Renal pelvis (tissue), 1 donor: ENCODE measurements at regions not wholly inside any gene's neighbourhood (a gene's known extent, or its start where the extent isn't known, plus 50 kb on each side); places are given as distances from the start of the nearest gene placed in this dataset.
"Not testable (repeated sequence)": the region's sequence is repeated elsewhere in the genome, so short reads cannot be mapped to it uniquely, and the experiment has no call there.

Source experiments
- DNase-seq: peaks from one replicate; pipeline ENCODE4 v3.0.0-alpha.2; 2013

DNA sequence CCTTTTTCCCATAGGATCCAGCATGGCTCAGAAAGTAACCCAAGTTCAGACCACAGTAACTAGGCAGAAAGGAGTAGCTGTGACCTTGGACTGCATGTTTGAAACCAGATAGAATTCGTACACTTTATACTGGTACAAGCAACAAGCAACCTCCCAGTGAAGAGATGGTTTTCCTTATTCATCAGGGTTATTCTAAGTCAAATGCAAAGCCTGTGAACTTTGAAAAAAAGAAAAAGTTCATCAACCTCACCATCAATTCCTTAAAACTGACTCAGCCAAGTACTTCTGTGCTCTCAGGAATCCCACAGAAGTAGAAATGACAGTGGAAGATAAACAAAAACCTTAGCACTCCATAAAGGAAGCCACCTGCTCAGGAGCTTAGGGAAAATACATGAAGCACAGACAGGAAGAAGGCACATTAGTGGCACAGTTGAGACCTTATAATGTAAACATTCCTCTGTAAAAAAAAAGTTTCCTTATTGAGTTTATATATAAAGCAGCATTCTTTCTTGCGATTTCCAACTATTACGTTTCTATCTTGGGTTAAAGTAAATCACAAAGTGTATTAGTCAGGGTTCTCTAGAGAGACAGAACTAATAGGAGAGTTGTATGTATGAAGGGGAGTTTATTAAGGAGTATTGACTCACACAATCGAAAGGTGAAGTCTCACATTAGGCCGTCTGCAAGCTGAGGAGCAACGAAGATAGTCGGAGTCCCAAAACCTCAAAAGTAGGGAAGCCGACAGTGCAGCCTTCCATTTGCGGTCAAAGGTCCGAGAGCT is 398.4 kb downstream of the DAD1 start:
- DNase-seq: no peak

DNA sequence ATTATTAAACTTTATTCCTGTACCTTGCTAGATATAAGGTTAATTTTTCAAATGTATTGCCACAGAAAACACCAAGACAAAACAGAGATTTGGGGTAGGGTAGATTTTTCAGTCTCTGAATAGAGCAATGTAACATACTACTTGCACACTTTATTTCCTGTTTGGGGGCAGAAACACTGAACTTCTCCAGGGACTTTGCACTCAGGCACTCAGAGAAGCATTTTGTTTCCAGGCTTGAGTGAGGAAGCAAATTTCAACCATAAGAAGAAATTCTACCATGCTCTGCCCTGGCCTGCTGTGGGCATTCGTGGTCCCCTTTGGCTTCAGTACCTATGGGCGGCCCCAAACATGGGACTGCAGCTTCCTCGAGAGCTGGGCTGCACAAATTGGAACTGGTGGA is 399.1 kb downstream of the DAD1 start:
- no peak for DNase-seq

DNA sequence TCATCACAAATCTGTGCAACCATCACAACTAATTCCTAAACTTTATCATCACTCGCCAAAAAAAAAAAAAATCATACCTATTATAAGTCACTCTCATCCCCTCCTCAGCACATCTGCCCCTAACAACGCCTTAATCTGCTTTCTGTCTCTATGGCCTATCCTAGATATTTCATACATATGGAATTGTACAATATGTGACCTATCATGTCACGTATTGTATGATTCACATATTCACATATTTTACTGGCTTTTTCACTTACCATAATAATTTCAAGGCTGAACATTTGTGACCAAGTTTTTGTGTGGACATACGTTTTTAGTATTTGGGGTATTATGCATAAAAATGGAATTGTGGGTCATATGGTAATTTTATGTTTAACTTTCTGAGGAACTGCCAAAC is 400.7 kb downstream of the DAD1 start:
- DNase-seq: no peak

GRCh38 chr14:22185789-22186188 is 403.2 kb downstream of the DAD1 start:
- no peak for DNase-seq

DNA sequence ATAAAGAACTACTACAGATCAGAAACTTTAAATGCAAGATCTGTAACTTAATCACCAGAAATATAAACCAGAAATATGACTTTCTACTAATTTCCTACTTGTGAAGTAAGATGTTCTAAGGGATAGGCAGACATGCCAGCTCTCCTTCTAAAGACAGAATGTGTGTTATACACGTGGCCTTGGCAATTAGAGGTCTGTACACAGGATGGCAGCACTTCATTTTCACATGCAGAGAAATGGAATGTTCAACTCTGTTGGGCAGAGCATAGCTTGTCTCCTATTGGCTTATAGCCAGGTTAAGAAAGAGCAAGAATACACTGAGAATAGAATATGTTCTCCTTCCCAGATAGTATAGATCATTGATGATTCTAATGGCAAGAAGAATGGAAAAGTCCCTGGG is 403.8 kb downstream of the DAD1 start:
- DNase-seq: no peak

DNA sequence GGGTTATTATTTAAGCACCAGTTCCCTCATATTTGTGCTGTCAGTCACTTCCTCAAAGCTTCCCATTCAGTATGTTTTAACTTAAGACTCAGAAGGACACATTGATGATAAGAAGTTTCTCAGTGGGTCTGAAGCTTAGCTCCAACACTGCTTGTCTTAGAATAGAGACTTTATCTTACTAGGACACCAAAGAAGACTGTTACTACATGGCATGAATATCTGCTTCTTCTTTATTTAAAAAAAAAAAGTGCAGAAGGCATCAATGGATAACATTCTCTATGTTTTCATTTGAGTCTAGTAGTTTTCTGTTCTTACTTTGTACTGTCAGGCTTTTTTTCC is 404.2 kb downstream of the DAD1 start:
- no peak for DNase-seq

- DNase-seq: no peak
Observed at GRCh38 chr14:22184157-22184829, 404.7 kb downstream of the DAD1 start.

GRCh38 chr14:22180045-22180444 is 409.0 kb downstream of the DAD1 start:
- DNase-seq: no peak

DNA sequence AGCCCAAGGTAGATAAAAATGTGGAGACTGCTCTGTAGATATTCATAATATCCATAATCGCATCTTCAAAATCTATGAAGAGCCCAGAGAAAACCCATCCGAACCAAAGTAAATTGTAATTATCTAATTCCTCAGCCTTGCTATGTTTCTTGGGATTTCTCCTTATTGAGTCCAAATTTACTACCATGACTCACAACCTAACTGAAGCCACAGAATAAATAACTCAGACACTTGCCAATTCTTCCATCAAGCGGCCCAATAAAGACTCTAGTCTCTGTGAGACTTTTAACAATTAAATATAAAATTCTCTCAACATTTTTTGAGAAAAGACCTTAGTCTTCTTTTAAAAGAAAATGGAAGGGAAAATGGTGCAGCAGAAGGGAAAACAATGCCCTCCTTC is 409.8 kb downstream of the DAD1 start:
- no peak for DNase-seq

DNA sequence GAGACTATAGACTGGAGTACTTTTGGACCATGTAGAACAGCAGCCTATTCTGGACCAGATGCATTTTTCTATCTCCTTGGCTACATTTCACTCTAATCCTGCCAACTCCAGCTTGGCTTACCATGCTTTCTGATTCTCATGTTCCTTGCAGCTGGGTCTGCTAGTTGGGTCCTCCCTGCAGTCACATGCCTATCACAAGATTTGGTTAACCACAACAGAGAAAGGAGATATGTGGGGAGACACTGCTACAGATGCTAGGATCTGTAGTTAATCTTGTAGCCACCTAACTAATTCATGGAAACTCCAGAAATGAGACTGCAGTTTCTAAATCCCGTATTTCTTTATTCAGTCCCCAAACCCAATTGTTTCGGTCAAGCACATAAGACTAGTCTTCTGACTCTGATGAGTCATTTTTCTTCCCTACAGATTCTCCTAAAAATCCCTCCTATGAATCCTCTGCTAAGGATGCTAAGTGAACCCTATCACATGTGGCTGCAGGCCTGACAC is 410.6 kb downstream of the DAD1 start:
- DNase-seq: no peak

GRCh38 chr14:22177870-22178269 is 411.2 kb downstream of the DAD1 start:
- no peak for DNase-seq

- DNase-seq: no peak
Observed at GRCh38 chr14:22176957-22177356, 412.1 kb downstream of the DAD1 start.

GRCh38 chr14:22175278-22175558 is 413.8 kb downstream of the DAD1 start:
- not testable (repeated sequence) for DNase-seq

GRCh38 chr14:22174412-22175277 is 414.4 kb downstream of the DAD1 start:
- DNase-seq: no peak

GRCh38 chr14:22168092-22168955 is 420.7 kb downstream of the DAD1 start:
- DNase-seq: no peak

DNA sequence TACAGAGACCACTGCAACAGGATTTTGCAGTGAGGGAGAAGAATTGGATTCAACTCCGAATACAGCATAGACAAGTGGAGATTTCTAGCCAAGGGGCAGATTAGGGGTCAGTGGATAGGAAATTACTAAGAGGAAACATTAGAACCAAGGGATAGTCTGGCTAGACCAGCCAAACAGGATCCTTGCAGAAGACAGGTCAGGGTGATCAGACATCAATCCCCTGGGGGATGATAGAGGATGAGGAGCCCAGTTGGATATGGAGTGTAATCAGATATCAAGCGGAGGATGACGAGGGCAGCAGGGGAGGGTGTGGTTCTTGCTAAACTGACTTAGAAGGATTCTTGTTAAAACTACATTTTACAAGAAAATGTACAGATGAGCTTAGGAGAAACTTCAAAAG is 424.4 kb downstream of the DAD1 start:
- no peak for DNase-seq

DNA sequence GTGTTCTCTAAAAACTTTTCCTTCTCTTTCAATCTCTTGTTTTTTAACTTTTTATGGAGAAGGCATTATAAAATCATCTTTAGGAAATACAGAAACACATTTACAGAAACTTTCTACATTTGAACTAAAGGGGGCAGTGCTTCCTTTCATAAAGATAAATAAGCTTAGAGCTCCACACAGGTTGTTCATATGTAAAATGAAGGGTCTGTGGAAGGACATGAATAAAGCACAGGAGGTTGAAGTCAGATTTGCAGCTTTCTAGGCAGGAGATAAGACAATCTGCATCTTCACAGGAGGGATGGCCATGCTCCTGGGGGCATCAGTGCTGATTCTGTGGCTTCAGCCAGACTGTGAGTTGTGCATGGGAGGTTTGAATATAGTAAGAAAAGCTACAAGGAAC is 426.0 kb downstream of the DAD1 start:
- DNase-seq: peak; percentile 14

- no peak for DNase-seq
Observed at GRCh38 chr14:22159957-22160356, 429.1 kb downstream of the DAD1 start.

- DNase-seq: no peak
Observed at GRCh38 chr14:22159099-22159498, 429.9 kb downstream of the DAD1 start.

DNA sequence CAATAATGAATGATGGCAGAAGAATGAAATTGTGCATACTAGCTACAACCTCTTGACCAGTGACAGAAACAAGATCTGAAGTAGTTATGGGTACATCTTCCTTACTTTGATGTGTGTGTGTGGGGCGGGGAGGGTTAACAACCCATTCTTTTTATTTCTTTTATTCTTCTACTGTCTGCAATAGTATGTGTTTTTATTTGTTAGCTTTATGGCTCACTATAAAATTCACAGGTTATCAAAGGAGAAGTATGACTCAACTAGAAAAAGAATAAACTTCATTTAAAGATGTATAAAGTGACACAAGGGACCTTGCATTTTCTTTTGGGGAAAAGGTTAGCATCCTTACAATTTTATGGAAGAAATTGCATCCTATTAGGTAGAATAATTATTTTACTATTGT is 430.5 kb downstream of the DAD1 start:
- no peak for DNase-seq

DNA sequence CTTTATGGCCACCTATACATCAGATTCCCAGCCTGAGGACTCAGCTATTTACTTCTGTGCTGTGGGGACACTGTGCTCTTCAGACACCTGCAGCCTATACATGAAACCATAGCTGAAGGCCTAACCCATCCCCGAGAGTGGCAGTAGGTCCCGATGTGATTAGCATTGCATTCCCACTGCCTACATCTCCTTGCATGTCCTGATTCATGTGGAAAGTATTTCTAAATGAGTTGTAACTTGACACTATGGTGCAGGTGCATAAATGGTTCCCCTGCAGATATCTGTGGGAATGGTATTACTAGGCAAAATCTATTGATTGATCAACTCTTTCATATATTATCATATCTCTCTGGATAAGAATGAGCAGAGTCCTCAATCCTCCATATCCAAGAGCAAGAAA is 433.5 kb downstream of the DAD1 start:
- DNase-seq: no peak

DNA sequence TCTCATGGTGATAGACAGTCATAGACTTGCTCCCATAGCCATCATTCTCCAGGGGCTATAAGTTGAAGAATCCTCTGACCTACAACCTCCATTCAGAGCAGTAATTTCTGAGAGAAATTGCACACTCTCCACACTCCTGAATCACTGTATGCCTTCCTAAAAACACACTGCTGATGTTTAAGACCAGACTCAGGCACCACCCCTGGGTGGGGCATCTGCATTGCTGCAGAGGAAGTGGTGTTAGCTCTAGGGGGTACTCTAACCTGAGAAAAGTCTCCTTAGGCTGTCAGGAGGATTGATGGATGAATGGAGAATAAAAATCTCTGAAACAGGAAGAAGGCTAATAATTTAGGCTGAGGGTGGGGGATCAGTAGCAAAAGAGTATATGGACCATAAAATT is 436.1 kb downstream of the DAD1 start:
- no peak for DNase-seq
